Activated CD8-positive, alpha-beta memory T cell treated with anti-CD3 and anti-CD28 coated beads, Interleukin-2, amount 50 U/mL, for 4 hours (primary cell): ENCODE measurements at regions not wholly inside any gene's neighbourhood (a gene's known extent, or its start where the extent isn't known, plus 50 kb on each side); places are given as distances from the start of the nearest gene placed in this dataset.
A peak's percentile ranks its signal among the peaks of the same experiment; 100 is the strongest.
"Not testable (repeated sequence)": the region's sequence is repeated elsewhere in the genome, so short reads cannot be mapped to it uniquely, and the experiment has no call there.

ENCODE experiments used
- DNase-seq: peaks from one replicate; pipeline ENCODE4 v3.0.0-alpha.2; 2020

GRCh38 chr3:25897019-25897418 lies 107.1 kb downstream of the OXSM start:
- DNase-seq = no peak

- DNase-seq = no peak
These were observed 109.6 kb downstream of the OXSM start for GRCh38 chr3:25899352-25900101.

- DNase-seq = no peak
These were observed 110.3 kb downstream of the OXSM start for GRCh38 chr3:25900161-25900560.

GRCh38 chr3:25901796-25902195 lies 111.9 kb downstream of the OXSM start:
- DNase-seq = no peak

- no peak for DNase-seq
These were observed 112.7 kb downstream of the OXSM start for GRCh38 chr3:25902586-25902985.

- no peak for DNase-seq
These were observed 113.7 kb downstream of the OXSM start for GRCh38 chr3:25903371-25904129.

- DNase-seq = no peak
These were observed 114.3 kb downstream of the OXSM start for GRCh38 chr3:25904206-25904605.

GRCh38 chr3:25906132-25906906 lies 116.4 kb downstream of the OXSM start:
- no peak for DNase-seq

GRCh38 chr3:25907081-25907480 lies 117.2 kb downstream of the OXSM start:
- DNase-seq = no peak

GRCh38 chr3:25910105-25910504 lies 120.2 kb downstream of the OXSM start:
- DNase-seq = no peak

- peak; percentile 31 for DNase-seq
These were observed 121.1 kb downstream of the OXSM start for GRCh38 chr3:25910997-25911396.

GRCh38 chr3:25911525-25912295 lies 121.8 kb downstream of the OXSM start:
- DNase-seq = no peak

- DNase-seq = no peak
These were observed 123.3 kb downstream of the OXSM start for GRCh38 chr3:25913179-25913578.

GRCh38 chr3:25915673-25916072 lies 125.8 kb downstream of the OXSM start:
- no peak for DNase-seq

- no peak for DNase-seq
These were observed 126.4 kb downstream of the OXSM start for GRCh38 chr3:25916321-25916720.

- not testable (repeated sequence) for DNase-seq
These were observed 142.1 kb downstream of the OXSM start for GRCh38 chr3:25931967-25932366.

GRCh38 chr3:25938566-25939325 lies 148.9 kb downstream of the OXSM start:
- DNase-seq = no peak

- DNase-seq = no peak
These were observed 151.0 kb downstream of the OXSM start for GRCh38 chr3:25940935-25941334.

- no peak for DNase-seq
These were observed 154.4 kb downstream of the OXSM start for GRCh38 chr3:25944329-25944728.

- no peak for DNase-seq
These were observed 155.5 kb downstream of the OXSM start for GRCh38 chr3:25945366-25945765.

GRCh38 chr3:25945836-25946235 lies 155.9 kb downstream of the OXSM start:
- no peak for DNase-seq

GRCh38 chr3:25952133-25952532 lies 162.2 kb downstream of the OXSM start:
- DNase-seq = no peak
